Thyroid gland (tissue), 4 donors: ENCODE measurements at regions not wholly inside any gene's neighbourhood (a gene's known extent, or its start where the extent isn't known, plus 50 kb on each side); places are given as distances from the start of the nearest gene placed in this dataset.

Source experiments
- DNase-seq, 2 donors: peaks; one replicate each; pipeline ENCODE4 v3.0.0-alpha.2; 2019
- H3K27ac ChIP-seq, 3 donors: fragments of 200-600 bp; sonication (generic); 1 replicate in 2 of 3; 2 replicates in 1 of 3; pipeline ENCODE4 v1.5.1; 2016 to 2019; ENCODE audit warnings: mild to moderate bottlenecking in 1 of 3, moderate library complexity in 1 of 3
- H3K27me3 ChIP-seq: fragments of 200-600 bp; sonication (generic); one replicate; pipeline ENCODE4 v1.5.1; 2019
- H3K36me3 ChIP-seq, 2 donors: fragments of 200-600 bp; sonication (generic); one replicate each; pipeline ENCODE4 v1.5.1; 2016 to 2019
- H3K4me1 ChIP-seq, 2 donors: fragments of 200-600 bp; sonication (generic); one replicate each; pipeline ENCODE4 v1.5.1; 2017 to 2019
- H3K4me3 ChIP-seq, 3 donors: fragments of 200-600 bp; sonication (generic); replicated peaks in 1 of 3; 1 replicate in 2 of 3; 2 replicates in 1 of 3; pipeline ENCODE4 v1.5.1; 2016; ENCODE audit warnings: mild to moderate bottlenecking in 1 of 3
- H3K9me3 ChIP-seq: fragments of 200-600 bp; sonication (generic); one replicate; pipeline ENCODE4 v1.5.1; 2017
- POLR2A ChIP-seq, 2 donors: fragments of 450-650 bp; IDR thresholded peaks; one replicate each; pipeline ENCODE4 v1.6.1; 2017; ENCODE audit warnings: antibody characterized with exemption in 2 of 2, mild to moderate bottlenecking in 2 of 2, moderate library complexity in 1 of 2
- WGBS, 2 donors: methylation state at CpG; one replicate each; pipeline ENCODE4 v1.1.5; 2017; 5-methylcytosine and 5-hydroxymethylcytosine counted together
- intact Hi-C: fragments of 100-400 bp; cut with DNase I; formaldehyde crosslinking; loops from one replicate; pipeline ENCODE4 v1.15.1; 2023
- TF ChIP-seq, protein P1 (sequence below), 6 experiments: fragments of 200-600 bp in 3 of 6; fragments of 450-650 bp in 3 of 6; sonication (generic) in 3 of 6; IDR thresholded peaks; one replicate each; pipeline ENCODE4 v1.5.1; 2016 to 2019; ENCODE audit warnings: antibody characterized with exemption in 6 of 6, mild to moderate bottlenecking in 2 of 6, inconsistent platforms in 1 of 6, moderate library complexity in 1 of 6

DNA sequence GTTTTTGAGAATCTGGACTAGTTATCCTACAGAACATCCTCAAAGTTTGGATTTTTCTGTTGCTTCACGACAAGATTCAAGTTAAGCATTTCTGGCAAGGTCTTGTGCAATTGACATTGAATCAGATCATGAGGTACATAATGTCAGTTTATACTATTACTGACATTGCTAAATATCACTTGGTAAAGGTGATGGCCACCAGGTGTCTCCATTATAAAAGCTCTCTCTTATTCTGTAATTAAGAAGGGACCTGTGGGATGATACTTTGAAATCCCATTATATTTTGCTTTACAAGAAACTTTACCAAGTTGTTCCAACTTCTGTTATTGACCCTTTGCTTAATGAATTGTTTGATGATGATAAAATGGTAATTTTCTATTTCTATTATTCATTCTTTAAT is 131.0 kb upstream of the ASTN2 start:
- 83 to 92% methylated on average over 1 of the region's 1 CpG for WGBS, 2 donors
- no peak overlapping the region for H3K4me3 ChIP-seq
- TF ChIP-seq POLR2A (IDR thresholded peaks at IDR 0.05) = no peak
- TF ChIP-seq, protein P1, sequence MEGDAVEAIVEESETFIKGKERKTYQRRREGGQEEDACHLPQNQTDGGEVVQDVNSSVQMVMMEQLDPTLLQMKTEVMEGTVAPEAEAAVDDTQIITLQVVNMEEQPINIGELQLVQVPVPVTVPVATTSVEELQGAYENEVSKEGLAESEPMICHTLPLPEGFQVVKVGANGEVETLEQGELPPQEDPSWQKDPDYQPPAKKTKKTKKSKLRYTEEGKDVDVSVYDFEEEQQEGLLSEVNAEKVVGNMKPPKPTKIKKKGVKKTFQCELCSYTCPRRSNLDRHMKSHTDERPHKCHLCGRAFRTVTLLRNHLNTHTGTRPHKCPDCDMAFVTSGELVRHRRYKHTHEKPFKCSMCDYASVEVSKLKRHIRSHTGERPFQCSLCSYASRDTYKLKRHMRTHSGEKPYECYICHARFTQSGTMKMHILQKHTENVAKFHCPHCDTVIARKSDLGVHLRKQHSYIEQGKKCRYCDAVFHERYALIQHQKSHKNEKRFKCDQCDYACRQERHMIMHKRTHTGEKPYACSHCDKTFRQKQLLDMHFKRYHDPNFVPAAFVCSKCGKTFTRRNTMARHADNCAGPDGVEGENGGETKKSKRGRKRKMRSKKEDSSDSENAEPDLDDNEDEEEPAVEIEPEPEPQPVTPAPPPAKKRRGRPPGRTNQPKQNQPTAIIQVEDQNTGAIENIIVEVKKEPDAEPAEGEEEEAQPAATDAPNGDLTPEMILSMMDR (IDR thresholded peaks at IDR 0.05) = no peak
- H3K4me1 ChIP-seq = peaks cover 0 to 4% of the 10 kb centered on the region in 2 donors
- no peak for DNase-seq
- H3K9me3 ChIP-seq = no peaks in the 10 kb centered on the region
- no peaks in the 10 kb centered on the region for H3K27me3 ChIP-seq
- no peaks in the 10 kb centered on the region for H3K36me3 ChIP-seq
- intact Hi-C loops = no loop called here
- no peak overlapping the region for H3K27ac ChIP-seq

- no peaks in the 10 kb centered on the region for H3K27me3 ChIP-seq
- no peaks in the 10 kb centered on the region for H3K36me3 ChIP-seq
- 28 to 32% methylated on average over 2 of the region's 2 CpGs for WGBS, 2 donors
Measured at GRCh38 chr9:117543089-117543488, 128.2 kb upstream of the ASTN2 start.

DNA sequence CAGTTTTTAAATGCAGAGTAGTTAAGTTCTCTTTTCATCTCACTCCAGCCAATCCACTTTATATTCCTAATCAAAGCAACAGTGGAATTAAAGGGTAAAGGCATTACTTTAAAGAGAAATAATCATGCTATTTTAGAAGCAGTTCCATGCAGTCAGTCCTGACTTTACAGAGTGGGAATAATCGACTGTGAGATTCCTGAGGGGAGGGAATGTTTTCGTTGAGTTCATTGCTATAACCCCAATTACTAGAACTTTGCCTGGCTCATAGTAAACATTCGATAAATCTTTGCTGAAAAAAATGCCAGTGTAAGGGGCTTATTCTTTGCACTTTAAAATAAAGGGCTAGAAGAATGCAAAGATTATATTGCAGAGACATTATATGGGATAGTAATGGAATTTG is 127.2 kb upstream of the ASTN2 start:
- peaks cover 0 to 4% of the 10 kb centered on the region in 2 donors for H3K4me1 ChIP-seq
- H3K27ac ChIP-seq = no peak overlapping the region
- no peak for TF ChIP-seq POLR2A (IDR thresholded peaks at IDR 0.05)
- TF ChIP-seq, protein P1 (IDR thresholded peaks at IDR 0.05) = no peak
- no peaks in the 10 kb centered on the region for H3K27me3 ChIP-seq
- DNase-seq = no peak
- no peaks in the 10 kb centered on the region for H3K9me3 ChIP-seq
- H3K36me3 ChIP-seq = no peaks in the 10 kb centered on the region
- no peak overlapping the region for H3K4me3 ChIP-seq
- 34 to 45% methylated on average over 3 of the region's 3 CpGs for WGBS, 2 donors
- intact Hi-C loops = no loop called here

More at GRCh38 chr9:117543089-117543488, 128.2 kb upstream of the ASTN2 start:
- Histone ChIP-seq H3K27ac (no peak overlapping the region), H3K4me1 (peaks cover 0 to 4% of the 10 kb centered on the region in 2 donors), H3K9me3 (no peaks in the 10 kb centered on the region), H3K4me3 (no peak overlapping the region)
- intact Hi-C loops = no loop called here
- no peak for TF ChIP-seq POLR2A (IDR thresholded peaks at IDR 0.05)
- TF ChIP-seq, protein P1 (IDR thresholded peaks at IDR 0.05) = no peak
- DNase-seq = no peak

DNA sequence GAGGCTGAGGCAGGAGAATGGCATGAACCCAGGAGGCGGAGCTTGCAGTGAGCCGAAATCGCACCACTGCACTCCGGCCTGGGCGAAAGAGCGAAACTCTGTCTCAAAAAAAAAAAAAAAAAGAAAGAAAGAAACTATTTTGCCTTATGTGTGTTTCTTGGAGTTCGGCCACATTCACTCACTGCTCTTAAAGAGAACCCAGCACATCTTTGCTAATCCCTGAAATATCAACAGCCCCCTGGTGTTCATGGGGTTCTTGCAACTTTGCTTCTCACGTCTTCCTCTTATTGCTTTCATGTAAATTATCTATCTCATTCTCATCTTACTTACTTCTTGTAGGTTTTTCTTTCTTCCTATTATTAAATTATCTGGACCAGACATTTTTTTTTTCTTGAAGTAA is 126.3 kb upstream of the ASTN2 start:
- H3K36me3 ChIP-seq = no peaks in the 10 kb centered on the region
- intact Hi-C loops = no loop called here
- DNase-seq = no peak
- H3K4me1 ChIP-seq = no peaks in the 10 kb centered on the region
- no peak overlapping the region for H3K4me3 ChIP-seq
- no peaks in the 10 kb centered on the region for H3K27me3 ChIP-seq
- no peak overlapping the region for H3K27ac ChIP-seq
- WGBS, 2 donors = 81 to 84% methylated on average over 8 of the region's 8 CpGs
- H3K9me3 ChIP-seq = no peaks in the 10 kb centered on the region
- TF ChIP-seq POLR2A (IDR thresholded peaks at IDR 0.05) = no peak
- TF ChIP-seq, protein P1 (IDR thresholded peaks at IDR 0.05) = no peak

DNA sequence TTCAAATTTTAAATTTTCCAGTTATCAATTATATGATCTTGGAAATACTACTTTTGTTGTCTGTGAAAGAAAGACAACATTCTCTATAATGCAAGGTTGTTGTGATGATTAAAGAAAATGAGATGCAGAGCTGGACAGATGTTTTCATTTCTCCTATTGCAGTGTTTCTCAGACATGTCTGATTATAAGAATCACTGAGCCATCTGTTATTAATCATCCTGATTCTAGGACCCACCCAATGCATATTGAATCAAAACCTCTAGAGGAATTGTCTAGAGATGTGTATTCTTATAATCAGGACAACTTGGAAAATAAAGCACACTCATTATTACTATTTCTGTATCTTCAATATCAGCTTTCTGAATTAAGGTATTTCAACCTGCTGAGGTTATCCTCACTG is 121.1 kb upstream of the ASTN2 start:
- Histone ChIP-seq H3K4me3 (no peak overlapping the region), H3K27me3 (no peaks in the 10 kb centered on the region), H3K36me3 (no peaks in the 10 kb centered on the region), H3K4me1 (no peaks in the 10 kb centered on the region), H3K27ac (no peak overlapping the region), H3K9me3 (no peaks in the 10 kb centered on the region)
- TF ChIP-seq, protein P1 (IDR thresholded peaks at IDR 0.05) = no peak
- no peak for TF ChIP-seq POLR2A (IDR thresholded peaks at IDR 0.05)
- intact Hi-C loops = no loop called here
- no peak for DNase-seq
